HFF-Myc (cell line): ENCODE measurements at regions not wholly inside any gene's neighbourhood (a gene's known extent, or its start where the extent isn't known, plus 50 kb on each side); places are given as distances from the start of the nearest gene placed in this dataset.

ENCODE experiments used
- DNase-seq: peaks from one replicate; pipeline ENCODE4 v3.0.0-alpha.2; 2011; ENCODE audit warnings: low read depth; ENCODE audit errors: extremely low read depth
- H3K4me3 ChIP-seq: replicated peaks from 2 replicates; pipeline ENCODE4 v1.5.1; 2011; ENCODE audit warnings: low read depth, mild to moderate bottlenecking, control low read depth, low read length
- CTCF ChIP-seq: IDR thresholded peaks from 2 replicates; pipeline ENCODE4 v1.5.1; 2012; ENCODE audit warnings: mild to moderate bottlenecking, low read depth, low read length, control low read depth; ENCODE audit errors: missing control alignments

DNA sequence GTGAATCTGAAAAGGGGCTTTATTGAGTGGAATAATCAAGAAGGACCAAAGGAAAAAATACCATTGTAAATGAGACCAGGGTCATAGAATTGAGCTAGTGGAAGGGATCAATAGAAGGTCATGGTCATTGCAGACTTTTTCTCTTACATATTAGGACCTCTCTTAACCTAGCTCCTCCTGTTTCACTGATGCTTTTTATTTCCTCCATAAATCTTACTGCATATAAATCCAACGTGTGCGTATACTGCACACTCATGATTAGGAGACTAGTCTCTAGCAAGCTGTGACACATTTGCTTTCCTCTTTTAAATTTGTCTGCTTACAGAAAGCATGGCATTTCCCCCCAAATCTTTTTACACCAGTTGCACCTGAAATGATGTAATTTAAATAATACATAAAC lies 179.6 kb upstream of the B3GALT2 start:
- H3K4me3 ChIP-seq, result no peak overlapping the region
- DNase-seq, result no peak
- no peak for TF ChIP-seq CTCF

DNA sequence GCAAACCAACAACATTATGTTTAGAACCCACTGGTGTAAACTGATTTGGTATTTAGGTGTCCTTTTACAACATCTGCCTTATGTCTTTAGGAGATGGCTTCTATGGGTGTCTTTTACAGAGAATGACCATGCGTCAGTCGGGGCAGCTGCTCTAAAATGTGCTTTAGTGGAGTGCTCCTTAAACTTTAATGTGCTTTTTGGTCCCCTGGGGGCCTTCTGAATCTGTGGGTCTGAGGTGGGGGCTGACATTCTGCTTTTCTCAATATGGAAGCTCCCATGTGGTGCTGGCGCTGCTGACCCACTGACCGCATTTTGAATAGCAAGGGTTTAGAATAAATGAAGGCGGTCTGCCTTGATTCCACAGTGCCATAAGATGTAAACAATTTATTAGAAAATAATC lies 173.2 kb upstream of the B3GALT2 start:
- TF ChIP-seq CTCF, result no peak
- no peak overlapping the region for H3K4me3 ChIP-seq
- DNase-seq, result no peak

DNA sequence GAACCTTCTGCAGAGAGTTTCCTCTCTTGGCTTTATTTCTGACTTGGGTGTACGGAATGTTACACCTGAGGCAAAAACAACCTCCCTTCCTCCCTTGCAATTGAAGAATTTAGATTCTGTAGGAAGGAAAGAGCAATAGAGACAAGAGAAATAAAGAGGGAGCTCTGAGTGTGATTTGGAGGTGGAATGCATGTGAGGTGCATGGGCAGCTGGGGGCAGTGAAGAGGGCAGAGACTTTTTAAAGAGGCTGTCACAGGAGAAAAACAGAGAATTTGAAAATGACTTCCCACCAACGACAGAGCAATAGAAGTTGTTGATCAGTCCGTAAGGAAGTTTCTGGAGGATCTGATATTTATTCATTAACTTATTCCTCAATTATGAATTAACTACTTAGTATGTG lies 172.0 kb upstream of the B3GALT2 start:
- no peak for DNase-seq
- H3K4me3 ChIP-seq, result no peak overlapping the region
- no peak for TF ChIP-seq CTCF

DNA sequence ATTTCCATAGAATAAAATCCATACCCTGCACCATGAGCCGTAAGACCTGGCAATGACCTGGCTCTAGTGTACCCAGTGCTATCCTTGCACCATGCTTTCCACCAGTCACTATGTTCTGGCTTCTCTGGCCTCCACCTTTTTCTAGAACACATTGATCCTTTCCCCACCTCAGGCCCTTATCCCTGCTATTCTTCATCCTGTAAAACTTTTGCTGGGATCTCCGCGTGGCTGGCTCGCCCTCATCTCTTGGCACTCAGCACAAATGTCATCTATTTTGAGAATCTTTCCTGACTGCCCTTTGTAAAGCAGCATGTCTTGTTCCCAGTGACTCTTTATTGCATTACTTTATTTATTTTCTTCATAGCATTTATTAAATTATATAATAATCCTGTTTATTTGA lies 169.8 kb upstream of the B3GALT2 start:
- TF ChIP-seq CTCF, result no peak
- DNase-seq, result no peak
- H3K4me3 ChIP-seq, result no peak overlapping the region

DNA sequence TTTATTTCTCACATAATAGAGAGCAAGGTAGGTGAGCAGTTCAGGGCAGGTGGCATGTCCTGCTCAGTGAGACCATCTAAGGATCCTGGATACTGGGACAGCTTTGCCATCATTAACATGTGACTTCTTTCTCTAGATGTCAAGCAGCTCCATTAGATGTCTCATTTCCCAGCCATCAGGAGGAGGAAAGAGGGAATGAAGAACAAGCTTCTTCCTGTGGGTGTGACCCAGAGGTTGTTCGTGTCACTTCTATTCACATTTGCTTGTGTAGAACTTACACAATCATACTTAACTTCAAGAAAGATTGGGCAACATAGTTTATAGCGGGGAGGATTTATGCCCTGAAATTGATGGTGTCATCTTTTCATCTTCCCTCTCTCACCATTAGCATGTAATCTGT lies 169.2 kb upstream of the B3GALT2 start:
- DNase-seq, result no peak
- no peak for TF ChIP-seq CTCF
- no peak overlapping the region for H3K4me3 ChIP-seq

DNA sequence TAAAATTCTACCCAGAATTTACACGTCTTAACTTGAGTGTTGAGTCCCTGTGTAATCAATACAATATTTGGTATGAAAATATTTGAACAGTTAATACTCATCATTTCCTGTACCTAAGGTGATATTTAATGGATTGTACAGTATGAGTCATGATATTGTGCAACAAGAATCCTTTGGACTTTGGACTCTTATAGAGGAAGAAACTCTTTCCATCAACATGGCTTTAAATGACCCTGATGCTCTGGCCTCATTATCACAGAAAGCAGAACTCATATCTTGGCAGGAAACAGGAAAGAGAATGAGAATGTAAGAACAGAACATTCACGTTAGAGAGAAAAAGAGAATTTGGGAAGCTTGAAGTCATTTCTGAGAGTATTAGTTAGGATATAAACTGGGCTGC lies 168.8 kb upstream of the B3GALT2 start:
- no peak for TF ChIP-seq CTCF
- no peak for DNase-seq
- no peak overlapping the region for H3K4me3 ChIP-seq

DNA sequence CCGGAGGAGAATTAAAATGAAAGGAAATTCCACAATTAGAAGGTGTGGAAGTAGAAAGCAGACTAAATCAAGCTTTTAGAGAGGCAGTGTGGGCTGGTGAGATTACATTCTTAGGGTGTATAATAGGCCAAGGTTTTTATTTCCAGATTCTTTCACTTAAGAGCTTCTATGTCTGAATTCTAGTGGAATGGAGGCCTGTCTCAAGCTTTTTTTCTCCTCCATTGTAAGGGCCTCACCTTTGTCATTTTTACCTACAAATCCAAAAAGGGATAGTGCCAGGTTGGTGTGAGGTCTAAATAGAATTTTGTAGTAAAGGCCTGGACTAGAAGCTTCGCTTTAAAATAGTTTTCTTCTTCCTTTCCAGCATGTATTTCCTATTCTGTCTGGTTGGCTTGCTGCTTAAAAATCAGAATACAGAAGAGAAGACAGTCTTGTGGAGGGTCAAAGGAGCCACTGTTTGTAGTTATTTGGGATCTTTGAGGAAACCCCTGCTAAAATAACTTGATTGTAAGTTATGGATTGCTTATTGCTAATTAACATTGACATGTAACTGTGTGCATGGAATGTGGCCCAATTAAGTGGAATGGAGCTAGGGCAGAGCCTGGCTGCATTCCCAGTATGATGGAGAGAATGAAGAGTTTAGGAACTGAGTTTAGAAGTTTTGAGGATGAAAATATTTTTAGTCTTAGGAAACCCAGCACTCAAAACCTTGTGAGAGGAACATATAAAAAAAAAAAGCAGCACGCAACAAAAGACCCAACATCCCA lies 162.5 kb upstream of the B3GALT2 start:
- no peak overlapping the region for H3K4me3 ChIP-seq
- TF ChIP-seq CTCF, result no peak
- DNase-seq, result no peak
